GM23338 (cell line): ENCODE measurements at regions not wholly inside any gene's neighbourhood (a gene's known extent, or its start where the extent isn't known, plus 50 kb on each side); places are given as distances from the start of the nearest gene placed in this dataset.

Experiments
- ATAC-seq: fragments of 200-7000 bp; cut with Tn5 transposase; 3 replicates; pipeline ENCODE4 v1.9.1; 2020
- DNase-seq: peaks from one replicate; pipeline ENCODE4 v3.0.0-alpha.2; 2015; ENCODE audit warnings: low spot score
- H2AFZ ChIP-seq: fragments of 200-600 bp; sonication (generic); 2 replicates; pipeline ENCODE4 v1.8.0; 2016; ENCODE audit warnings: antibody characterized with exemption, mild to moderate bottlenecking, moderate library complexity
- H3F3A ChIP-seq: fragments of 200-600 bp; sonication (generic); replicated peaks from 2 replicates; pipeline ENCODE4 v1.8.0; 2017; ENCODE audit warnings: antibody characterized with exemption, mixed run types, low read depth
- H3K27ac ChIP-seq: fragments of 200-600 bp; sonication (generic); 2 replicates; pipeline ENCODE4 v1.6.1; 2016; ENCODE audit warnings: low read depth
- H3K27me3 ChIP-seq: fragments of 200-600 bp; sonication (generic); 2 replicates; pipeline ENCODE4 v1.8.0; 2016; ENCODE audit warnings: mild to moderate bottlenecking, mixed run types, moderate library complexity; ENCODE audit not compliant: insufficient read depth
- H3K36me3 ChIP-seq: fragments of 200-600 bp; sonication (generic); 2 replicates; pipeline ENCODE4 v1.8.0; 2016; ENCODE audit warnings: mild to moderate bottlenecking; ENCODE audit not compliant: insufficient read depth
- H3K4me1 ChIP-seq: fragments of 200-600 bp; sonication (generic); 2 replicates; pipeline ENCODE4 v1.8.0; 2016; ENCODE audit warnings: mild to moderate bottlenecking, moderate library complexity; ENCODE audit not compliant: insufficient read depth
- H3K4me2 ChIP-seq: fragments of 200-600 bp; sonication (generic); 2 replicates; pipeline ENCODE4 v1.7.1; 2017; ENCODE audit warnings: mixed run types
- H3K4me3 ChIP-seq: fragments of 200-600 bp; sonication (generic); 2 replicates; pipeline ENCODE4 v1.6.1; 2016; ENCODE audit warnings: mixed run types
- H3K79me2 ChIP-seq: fragments of 200-600 bp; sonication (generic); replicated peaks from 2 replicates; pipeline ENCODE4 v1.8.0; 2017; ENCODE audit warnings: mild to moderate bottlenecking; ENCODE audit not compliant: insufficient read depth
- H3K9me2 ChIP-seq: fragments of 200-600 bp; sonication (generic); 2 replicates; pipeline ENCODE4 v1.8.0; 2017; ENCODE audit not compliant: insufficient read depth
- H4K20me1 ChIP-seq: fragments of 200-600 bp; sonication (generic); replicated peaks from 2 replicates; pipeline ENCODE4 v1.8.0; 2017; ENCODE audit warnings: mild to moderate bottlenecking; ENCODE audit not compliant: insufficient read depth
- H3K27ac Mint-ChIP-seq: 2 replicates; pipeline ENCODE4 v1.8.0; 2020; ENCODE audit warnings: inconsistent platforms, mild to moderate bottlenecking, moderate library complexity, mixed read lengths
- H3K27me3 Mint-ChIP-seq: 3 replicates; pipeline ENCODE4 v1.8.0; 2022; ENCODE audit warnings: low read depth, mild to moderate bottlenecking, moderate library complexity, mixed read lengths, inconsistent platforms; ENCODE audit not compliant: insufficient read depth, poor library complexity
- H3K36me3 Mint-ChIP-seq: 3 replicates; pipeline ENCODE4 v1.8.0; 2021; ENCODE audit warnings: low read depth, mild to moderate bottlenecking, inconsistent platforms, moderate library complexity, mixed read lengths
- H3K4me1 Mint-ChIP-seq: 3 replicates; pipeline ENCODE4 v1.8.0; 2020; ENCODE audit warnings: mild to moderate bottlenecking, inconsistent platforms, mixed read lengths
- H3K4me3 Mint-ChIP-seq: 3 replicates; pipeline ENCODE4 v1.8.0; 2021; ENCODE audit warnings: moderate library complexity, mild to moderate bottlenecking, inconsistent platforms, mixed read lengths
- H3K9me3 Mint-ChIP-seq: 3 replicates; pipeline ENCODE4 v1.8.0; 2020; ENCODE audit warnings: moderate library complexity, mild to moderate bottlenecking, inconsistent platforms, mixed read lengths
- CREB1 ChIP-seq: fragments of 250-450 bp; sonication (Bioruptor Pico); IDR thresholded peaks from 2 replicates; pipeline ENCODE4 v1.5.0; 2020; ENCODE audit warnings: low read depth, mild to moderate bottlenecking, moderate library complexity
- EZH2 ChIP-seq: fragments of 200-600 bp; sonication (generic); IDR thresholded peaks from one replicate; pipeline ENCODE4 v1.8.0; 2017; ENCODE audit warnings: antibody characterized with exemption, mild to moderate bottlenecking, low read depth; ENCODE audit not compliant: unreplicated experiment
- NANOG ChIP-seq: IDR thresholded peaks from 2 replicates; pipeline ENCODE4 v1.6.1; 2016; ENCODE audit warnings: antibody characterized with exemption, borderline replicate concordance
- STAT1 ChIP-seq: IDR thresholded peaks from one replicate; pipeline ENCODE4 v1.6.1; 2016; ENCODE audit warnings: antibody characterized with exemption; ENCODE audit not compliant: unreplicated experiment
- ZNF114 ChIP-seq: fragments of 250-450 bp; sonication (Bioruptor Pico); IDR thresholded peaks from 2 replicates; pipeline ENCODE4 v1.5.0; 2020; ENCODE audit warnings: mild to moderate bottlenecking, moderate library complexity
- TF ChIP-seq, protein P1 (sequence below): fragments of 250-450 bp; sonication (Bioruptor Pico); IDR thresholded peaks from 2 replicates; pipeline ENCODE4 v1.5.0; 2020; ENCODE audit warnings: mild to moderate bottlenecking, moderate library complexity
- TF ChIP-seq, protein P2 (sequence below): IDR thresholded peaks from one replicate; pipeline ENCODE4 v1.6.1; 2018; ENCODE audit warnings: antibody characterized with exemption; ENCODE audit not compliant: unreplicated experiment
- TF ChIP-seq, protein P3 (sequence below), 2 experiments: fragments of 200-600 bp in 1 of 2; sonication (generic) in 1 of 2; conservative IDR thresholded peaks; 2 replicates each; pipeline versions ENCODE4 v1.5.1 to v1.6.1; 2016 to 2017; ENCODE audit warnings: antibody characterized with exemption in 2 of 2, low read depth in 2 of 2, mild to moderate bottlenecking in 2 of 2, moderate library complexity in 1 of 2

DNA sequence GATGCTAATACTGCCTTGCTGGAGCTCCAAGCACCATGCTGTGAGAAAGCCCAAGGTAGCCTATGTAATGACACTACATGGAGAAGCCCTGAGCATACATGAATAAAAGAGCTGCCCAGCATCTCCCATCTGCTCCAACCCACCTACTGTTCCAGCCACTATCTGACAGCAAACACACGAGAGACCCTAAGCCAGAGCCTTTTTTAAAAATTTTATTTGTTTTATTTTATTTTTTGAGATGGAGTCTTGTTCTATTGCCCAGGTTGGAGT lies 95.2 kb upstream of the PRICKLE1 start:
- H3F3A ChIP-seq, result no peaks in the 10 kb centered on the region
- peaks cover 21% of the 10 kb centered on the region for H3K4me1 Mint-ChIP-seq
- 0 out of 2 replicates have a peak, but pooled peaks cover 8% of the 10 kb centered on the region for H3K9me2 ChIP-seq
- no peak overlapping the region for H3K4me3 Mint-ChIP-seq
- peaks cover 10% of the 10 kb centered on the region for H3K4me1 ChIP-seq
- H3K79me2 ChIP-seq, result no peaks in the 10 kb centered on the region
- H3K27ac ChIP-seq, result no peak overlapping the region
- no peaks in the 10 kb centered on the region; the same call in 1 of the 3 replicates for H3K9me3 Mint-ChIP-seq
- H4K20me1 ChIP-seq, result no peaks in the 10 kb centered on the region
- H3K27me3 ChIP-seq, result no peaks in the 10 kb centered on the region
- no peak overlapping the region for H2AFZ ChIP-seq
- no peak overlapping the region for H3K4me2 ChIP-seq
- H3K36me3 Mint-ChIP-seq, result peaks cover 3% of the 10 kb centered on the region; the same call in 1 of the 3 replicates
- H3K4me3 ChIP-seq, result no peak overlapping the region
- TF ChIP-seq, protein P1, sequence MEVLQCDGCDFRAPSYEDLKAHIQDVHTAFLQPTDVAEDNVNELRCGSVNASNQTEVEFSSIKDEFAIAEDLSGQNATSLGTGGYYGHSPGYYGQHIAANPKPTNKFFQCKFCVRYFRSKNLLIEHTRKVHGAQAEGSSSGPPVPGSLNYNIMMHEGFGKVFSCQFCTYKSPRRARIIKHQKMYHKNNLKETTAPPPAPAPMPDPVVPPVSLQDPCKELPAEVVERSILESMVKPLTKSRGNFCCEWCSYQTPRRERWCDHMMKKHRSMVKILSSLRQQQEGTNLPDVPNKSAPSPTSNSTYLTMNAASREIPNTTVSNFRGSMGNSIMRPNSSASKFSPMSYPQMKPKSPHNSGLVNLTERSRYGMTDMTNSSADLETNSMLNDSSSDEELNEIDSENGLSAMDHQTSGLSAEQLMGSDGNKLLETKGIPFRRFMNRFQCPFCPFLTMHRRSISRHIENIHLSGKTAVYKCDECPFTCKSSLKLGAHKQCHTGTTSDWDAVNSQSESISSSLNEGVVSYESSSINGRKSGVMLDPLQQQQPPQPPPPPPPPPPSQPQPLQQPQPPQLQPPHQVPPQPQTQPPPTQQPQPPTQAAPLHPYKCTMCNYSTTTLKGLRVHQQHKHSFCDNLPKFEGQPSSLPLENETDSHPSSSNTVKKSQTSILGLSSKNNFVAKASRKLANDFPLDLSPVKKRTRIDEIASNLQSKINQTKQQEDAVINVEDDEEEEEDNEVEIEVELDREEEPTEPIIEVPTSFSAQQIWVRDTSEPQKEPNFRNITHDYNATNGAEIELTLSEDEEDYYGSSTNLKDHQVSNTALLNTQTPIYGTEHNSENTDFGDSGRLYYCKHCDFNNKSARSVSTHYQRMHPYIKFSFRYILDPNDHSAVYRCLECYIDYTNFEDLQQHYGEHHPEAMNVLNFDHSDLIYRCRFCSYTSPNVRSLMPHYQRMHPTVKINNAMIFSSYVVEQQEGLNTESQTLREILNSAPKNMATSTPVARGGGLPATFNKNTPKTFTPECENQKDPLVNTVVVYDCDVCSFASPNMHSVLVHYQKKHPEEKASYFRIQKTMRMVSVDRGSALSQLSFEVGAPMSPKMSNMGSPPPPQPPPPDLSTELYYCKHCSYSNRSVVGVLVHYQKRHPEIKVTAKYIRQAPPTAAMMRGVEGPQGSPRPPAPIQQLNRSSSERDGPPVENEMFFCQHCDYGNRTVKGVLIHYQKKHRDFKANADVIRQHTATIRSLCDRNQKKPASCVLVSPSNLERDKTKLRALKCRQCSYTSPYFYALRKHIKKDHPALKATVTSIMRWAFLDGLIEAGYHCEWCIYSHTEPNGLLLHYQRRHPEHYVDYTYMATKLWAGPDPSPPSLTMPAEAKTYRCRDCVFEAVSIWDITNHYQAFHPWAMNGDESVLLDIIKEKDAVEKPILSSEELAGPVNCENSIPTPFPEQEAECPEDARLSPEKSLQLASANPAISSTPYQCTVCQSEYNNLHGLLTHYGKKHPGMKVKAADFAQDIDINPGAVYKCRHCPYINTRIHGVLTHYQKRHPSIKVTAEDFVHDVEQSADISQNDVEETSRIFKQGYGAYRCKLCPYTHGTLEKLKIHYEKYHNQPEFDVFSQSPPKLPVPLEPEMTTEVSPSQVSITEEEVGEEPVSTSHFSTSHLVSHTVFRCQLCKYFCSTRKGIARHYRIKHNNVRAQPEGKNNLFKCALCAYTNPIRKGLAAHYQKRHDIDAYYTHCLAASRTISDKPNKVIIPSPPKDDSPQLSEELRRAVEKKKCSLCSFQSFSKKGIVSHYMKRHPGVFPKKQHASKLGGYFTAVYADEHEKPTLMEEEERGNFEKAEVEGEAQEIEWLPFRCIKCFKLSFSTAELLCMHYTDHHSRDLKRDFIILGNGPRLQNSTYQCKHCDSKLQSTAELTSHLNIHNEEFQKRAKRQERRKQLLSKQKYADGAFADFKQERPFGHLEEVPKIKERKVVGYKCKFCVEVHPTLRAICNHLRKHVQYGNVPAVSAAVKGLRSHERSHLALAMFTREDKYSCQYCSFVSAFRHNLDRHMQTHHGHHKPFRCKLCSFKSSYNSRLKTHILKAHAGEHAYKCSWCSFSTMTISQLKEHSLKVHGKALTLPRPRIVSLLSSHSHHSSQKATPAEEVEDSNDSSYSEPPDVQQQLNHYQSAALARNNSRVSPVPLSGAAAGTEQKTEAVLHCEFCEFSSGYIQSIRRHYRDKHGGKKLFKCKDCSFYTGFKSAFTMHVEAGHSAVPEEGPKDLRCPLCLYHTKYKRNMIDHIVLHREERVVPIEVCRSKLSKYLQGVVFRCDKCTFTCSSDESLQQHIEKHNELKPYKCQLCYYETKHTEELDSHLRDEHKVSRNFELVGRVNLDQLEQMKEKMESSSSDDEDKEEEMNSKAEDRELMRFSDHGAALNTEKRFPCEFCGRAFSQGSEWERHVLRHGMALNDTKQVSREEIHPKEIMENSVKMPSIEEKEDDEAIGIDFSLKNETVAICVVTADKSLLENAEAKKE (CRISPR knock-in tag), result peak; percentile 74
- no peak for TF ChIP-seq CREB1 (CRISPR knock-in tag)
- DNase-seq (no peak), ATAC-seq (peak; percentile 81)
- peaks cover 2% of the 10 kb centered on the region for H3K27me3 Mint-ChIP-seq
- no peak overlapping the region for H3K27ac Mint-ChIP-seq
- H3K36me3 ChIP-seq, result no peaks in the 10 kb centered on the region

DNA sequence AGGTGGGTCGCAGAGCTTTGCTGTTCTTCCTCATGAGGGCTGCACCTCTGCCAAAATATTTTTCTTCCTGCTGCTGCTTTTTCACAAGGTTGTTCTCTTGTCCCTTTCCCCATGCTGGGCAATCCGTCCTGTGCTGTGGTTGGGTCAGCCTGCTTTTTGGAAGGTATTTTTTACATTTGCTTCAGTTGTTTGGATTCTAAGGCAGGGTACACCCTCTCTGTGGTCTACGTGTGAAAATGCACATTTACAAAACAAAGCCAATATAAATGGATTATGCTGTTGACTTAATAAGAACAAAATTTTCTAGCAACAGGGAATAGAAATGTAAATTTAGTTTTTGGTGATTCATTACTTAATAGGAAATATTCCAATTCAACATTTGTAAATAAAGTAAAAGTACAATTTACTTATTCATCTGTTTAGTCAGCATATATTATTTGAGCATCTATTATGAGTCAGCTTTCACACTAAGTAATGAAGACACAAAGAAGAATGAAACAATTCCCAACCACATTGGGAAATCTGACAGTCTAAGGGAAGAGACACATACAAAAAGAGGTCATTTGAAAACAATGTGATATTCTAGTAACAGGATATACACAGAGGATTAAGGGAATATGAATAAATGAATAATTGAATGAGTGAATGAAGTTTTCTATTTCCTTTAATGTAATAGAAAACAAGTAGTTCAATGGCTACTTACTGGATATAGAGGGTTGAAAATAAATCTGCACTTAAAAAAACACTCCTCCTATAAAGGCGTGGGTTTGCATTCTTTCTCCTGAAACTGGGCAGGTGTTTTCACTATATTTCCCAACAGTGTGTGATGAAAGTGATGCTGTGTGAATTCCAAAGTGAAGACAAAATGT lies 94.6 kb upstream of the PRICKLE1 start:
- H4K20me1 ChIP-seq, result no peaks in the 10 kb centered on the region
- H3K4me2 ChIP-seq, result no peak overlapping the region
- H3K27me3 ChIP-seq, result no peaks in the 10 kb centered on the region
- no peak overlapping the region for H3K27ac Mint-ChIP-seq
- H3K79me2 ChIP-seq, result no peaks in the 10 kb centered on the region
- ATAC-seq (no peak), DNase-seq (peak; percentile 8)
- H3K9me3 Mint-ChIP-seq, result no peaks in the 10 kb centered on the region; the same call in 2 of the 3 replicates
- no peaks in the 10 kb centered on the region for H3F3A ChIP-seq
- 0 out of 2 replicates have a peak, but pooled peaks cover 8% of the 10 kb centered on the region for H3K9me2 ChIP-seq
- no peak overlapping the region for H3K4me3 ChIP-seq
- no peaks in the 10 kb centered on the region for H3K36me3 Mint-ChIP-seq
- H3K4me1 ChIP-seq, result peaks cover 14% of the 10 kb centered on the region
- H3K27me3 Mint-ChIP-seq, result peaks cover 2% of the 10 kb centered on the region
- peaks cover 21% of the 10 kb centered on the region for H3K4me1 Mint-ChIP-seq
- TF ChIP-seq ZNF114 (CRISPR knock-in tag), result no peak
- TF ChIP-seq, protein P2, sequence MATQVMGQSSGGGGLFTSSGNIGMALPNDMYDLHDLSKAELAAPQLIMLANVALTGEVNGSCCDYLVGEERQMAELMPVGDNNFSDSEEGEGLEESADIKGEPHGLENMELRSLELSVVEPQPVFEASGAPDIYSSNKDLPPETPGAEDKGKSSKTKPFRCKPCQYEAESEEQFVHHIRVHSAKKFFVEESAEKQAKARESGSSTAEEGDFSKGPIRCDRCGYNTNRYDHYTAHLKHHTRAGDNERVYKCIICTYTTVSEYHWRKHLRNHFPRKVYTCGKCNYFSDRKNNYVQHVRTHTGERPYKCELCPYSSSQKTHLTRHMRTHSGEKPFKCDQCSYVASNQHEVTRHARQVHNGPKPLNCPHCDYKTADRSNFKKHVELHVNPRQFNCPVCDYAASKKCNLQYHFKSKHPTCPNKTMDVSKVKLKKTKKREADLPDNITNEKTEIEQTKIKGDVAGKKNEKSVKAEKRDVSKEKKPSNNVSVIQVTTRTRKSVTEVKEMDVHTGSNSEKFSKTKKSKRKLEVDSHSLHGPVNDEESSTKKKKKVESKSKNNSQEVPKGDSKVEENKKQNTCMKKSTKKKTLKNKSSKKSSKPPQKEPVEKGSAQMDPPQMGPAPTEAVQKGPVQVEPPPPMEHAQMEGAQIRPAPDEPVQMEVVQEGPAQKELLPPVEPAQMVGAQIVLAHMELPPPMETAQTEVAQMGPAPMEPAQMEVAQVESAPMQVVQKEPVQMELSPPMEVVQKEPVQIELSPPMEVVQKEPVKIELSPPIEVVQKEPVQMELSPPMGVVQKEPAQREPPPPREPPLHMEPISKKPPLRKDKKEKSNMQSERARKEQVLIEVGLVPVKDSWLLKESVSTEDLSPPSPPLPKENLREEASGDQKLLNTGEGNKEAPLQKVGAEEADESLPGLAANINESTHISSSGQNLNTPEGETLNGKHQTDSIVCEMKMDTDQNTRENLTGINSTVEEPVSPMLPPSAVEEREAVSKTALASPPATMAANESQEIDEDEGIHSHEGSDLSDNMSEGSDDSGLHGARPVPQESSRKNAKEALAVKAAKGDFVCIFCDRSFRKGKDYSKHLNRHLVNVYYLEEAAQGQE, result no peak
- TF ChIP-seq STAT1, result no peak
- TF ChIP-seq NANOG, result no peak
- TF ChIP-seq, protein P3, sequence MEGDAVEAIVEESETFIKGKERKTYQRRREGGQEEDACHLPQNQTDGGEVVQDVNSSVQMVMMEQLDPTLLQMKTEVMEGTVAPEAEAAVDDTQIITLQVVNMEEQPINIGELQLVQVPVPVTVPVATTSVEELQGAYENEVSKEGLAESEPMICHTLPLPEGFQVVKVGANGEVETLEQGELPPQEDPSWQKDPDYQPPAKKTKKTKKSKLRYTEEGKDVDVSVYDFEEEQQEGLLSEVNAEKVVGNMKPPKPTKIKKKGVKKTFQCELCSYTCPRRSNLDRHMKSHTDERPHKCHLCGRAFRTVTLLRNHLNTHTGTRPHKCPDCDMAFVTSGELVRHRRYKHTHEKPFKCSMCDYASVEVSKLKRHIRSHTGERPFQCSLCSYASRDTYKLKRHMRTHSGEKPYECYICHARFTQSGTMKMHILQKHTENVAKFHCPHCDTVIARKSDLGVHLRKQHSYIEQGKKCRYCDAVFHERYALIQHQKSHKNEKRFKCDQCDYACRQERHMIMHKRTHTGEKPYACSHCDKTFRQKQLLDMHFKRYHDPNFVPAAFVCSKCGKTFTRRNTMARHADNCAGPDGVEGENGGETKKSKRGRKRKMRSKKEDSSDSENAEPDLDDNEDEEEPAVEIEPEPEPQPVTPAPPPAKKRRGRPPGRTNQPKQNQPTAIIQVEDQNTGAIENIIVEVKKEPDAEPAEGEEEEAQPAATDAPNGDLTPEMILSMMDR (conservative IDR thresholded peaks at IDR 0.05; ENCODE audit: low read depth in 2 of 2), result no peak
- TF ChIP-seq EZH2, result no peak
- H2AFZ ChIP-seq, result peak overlapping the region; percentile 84; the same call in 1 of the 2 replicates
- H3K36me3 ChIP-seq, result no peaks in the 10 kb centered on the region
- no peak overlapping the region for H3K4me3 Mint-ChIP-seq
- H3K27ac ChIP-seq, result no peak overlapping the region
